ENCODE measurements at regions not wholly inside any gene's neighbourhood (a gene's known extent, or its start where the extent isn't known, plus 50 kb on each side); places are given as distances from the start of the nearest gene placed in this dataset.

- no peaks in the 10 kb centered on the region for H3K36me3 ChIP-seq (ENCODE audit: control insufficient read depth in 1 of 2, insufficient read depth in 2 of 2, low read length in 2 of 2)
- peaks cover 0 to 10% of the 10 kb centered on the region in 2 donors for H3K4me1 ChIP-seq (ENCODE audit: control insufficient read depth in 1 of 2, insufficient read depth in 2 of 2, low read length in 2 of 2)
- H3K27me3 ChIP-seq (ENCODE audit: low read depth, low read length): no peaks in the 10 kb centered on the region
Observed at GRCh38 chr1:34670982-34671381, 83.9 kb upstream of the GJB5 start.

GRCh38 chr1:34671887-34672286 is 83.0 kb upstream of the GJB5 start:
- Histone ChIP-seq H3K9me3 (ENCODE audit: control insufficient read depth in 1 of 2, low read length in 2 of 2) (no peaks in the 10 kb centered on the region), H3K4me3 (ENCODE audit: low read depth in 1 of 2, low read length in 2 of 2) (no peak overlapping the region), H3K4me1 (ENCODE audit: control insufficient read depth in 1 of 2, insufficient read depth in 2 of 2, low read length in 2 of 2) (peaks cover 0 to 9% of the 10 kb centered on the region in 2 donors), H3K27ac (ENCODE audit: low read length) (no peak overlapping the region), H3K36me3 (ENCODE audit: control insufficient read depth in 1 of 2, insufficient read depth in 2 of 2, low read length in 2 of 2) (no peaks in the 10 kb centered on the region), H3K27me3 (ENCODE audit: low read depth, low read length) (no peaks in the 10 kb centered on the region)

More at GRCh38 chr1:34670982-34671381, 83.9 kb upstream of the GJB5 start:
- no peaks in the 10 kb centered on the region for H3K9me3 ChIP-seq (ENCODE audit: control insufficient read depth in 1 of 2, low read length in 2 of 2)
- no peak overlapping the region for H3K27ac ChIP-seq (ENCODE audit: low read length)
- no peak overlapping the region for H3K4me3 ChIP-seq (ENCODE audit: low read depth in 1 of 2, low read length in 2 of 2)

- Histone ChIP-seq H3K9me3 (ENCODE audit: control insufficient read depth in 1 of 2, low read length in 2 of 2) (peaks cover 0 to 10% of the 10 kb centered on the region in 2 donors), H3K36me3 (ENCODE audit: control insufficient read depth in 1 of 2, insufficient read depth in 2 of 2, low read length in 2 of 2) (no peaks in the 10 kb centered on the region), H3K27me3 (ENCODE audit: low read depth, low read length) (no peaks in the 10 kb centered on the region), H3K27ac (ENCODE audit: low read length) (no peak overlapping the region), H3K4me1 (ENCODE audit: control insufficient read depth in 1 of 2, insufficient read depth in 2 of 2, low read length in 2 of 2) (no peaks in the 10 kb centered on the region), H3K4me3 (ENCODE audit: low read depth in 1 of 2, low read length in 2 of 2) (no peak overlapping the region)
Observed at GRCh38 chr1:34681480-34682451, 73.1 kb upstream of the GJB5 start.

- H3K36me3 ChIP-seq (ENCODE audit: control insufficient read depth in 1 of 2, insufficient read depth in 2 of 2, low read length in 2 of 2): no peaks in the 10 kb centered on the region
- H3K4me1 ChIP-seq (ENCODE audit: control insufficient read depth in 1 of 2, insufficient read depth in 2 of 2, low read length in 2 of 2): no peaks in the 10 kb centered on the region
- no peak overlapping the region for H3K4me3 ChIP-seq (ENCODE audit: low read depth in 1 of 2, low read length in 2 of 2)
- H3K27me3 ChIP-seq (ENCODE audit: low read depth, low read length): no peaks in the 10 kb centered on the region
- peaks cover 0 to 10% of the 10 kb centered on the region in 2 donors for H3K9me3 ChIP-seq (ENCODE audit: control insufficient read depth in 1 of 2, low read length in 2 of 2)
- no peak overlapping the region for H3K27ac ChIP-seq (ENCODE audit: low read length)
Observed at GRCh38 chr1:34682452-34683223, 72.2 kb upstream of the GJB5 start.

GRCh38 chr1:34683616-34684015 is 71.2 kb upstream of the GJB5 start:
- no peak overlapping the region for H3K4me3 ChIP-seq (ENCODE audit: low read depth in 1 of 2, low read length in 2 of 2)
- H3K27ac ChIP-seq (ENCODE audit: low read length): no peak overlapping the region
- H3K27me3 ChIP-seq (ENCODE audit: low read depth, low read length): no peaks in the 10 kb centered on the region
- H3K9me3 ChIP-seq (ENCODE audit: control insufficient read depth in 1 of 2, low read length in 2 of 2): peaks cover 0 to 6% of the 10 kb centered on the region in 2 donors
- no peaks in the 10 kb centered on the region for H3K36me3 ChIP-seq (ENCODE audit: control insufficient read depth in 1 of 2, insufficient read depth in 2 of 2, low read length in 2 of 2)
- no peaks in the 10 kb centered on the region for H3K4me1 ChIP-seq (ENCODE audit: control insufficient read depth in 1 of 2, insufficient read depth in 2 of 2, low read length in 2 of 2)

GRCh38 chr1:34684266-34684665 is 70.6 kb upstream of the GJB5 start:
- no peaks in the 10 kb centered on the region for H3K4me1 ChIP-seq (ENCODE audit: control insufficient read depth in 1 of 2, insufficient read depth in 2 of 2, low read length in 2 of 2)
- no peak overlapping the region for H3K4me3 ChIP-seq (ENCODE audit: low read depth in 1 of 2, low read length in 2 of 2)
- H3K36me3 ChIP-seq (ENCODE audit: control insufficient read depth in 1 of 2, insufficient read depth in 2 of 2, low read length in 2 of 2): no peaks in the 10 kb centered on the region
- peaks cover 0 to 6% of the 10 kb centered on the region in 2 donors for H3K9me3 ChIP-seq (ENCODE audit: control insufficient read depth in 1 of 2, low read length in 2 of 2)
- no peak overlapping the region for H3K27ac ChIP-seq (ENCODE audit: low read length)
- H3K27me3 ChIP-seq (ENCODE audit: low read depth, low read length): no peaks in the 10 kb centered on the region

GRCh38 chr1:34685225-34685624 is 69.6 kb upstream of the GJB5 start:
- H3K4me1 ChIP-seq (ENCODE audit: control insufficient read depth in 1 of 2, insufficient read depth in 2 of 2, low read length in 2 of 2): no peaks in the 10 kb centered on the region
- no peak overlapping the region for H3K27ac ChIP-seq (ENCODE audit: low read length)
- H3K27me3 ChIP-seq (ENCODE audit: low read depth, low read length): no peaks in the 10 kb centered on the region
- no peak overlapping the region for H3K4me3 ChIP-seq (ENCODE audit: low read depth in 1 of 2, low read length in 2 of 2)
- no peaks in the 10 kb centered on the region for H3K36me3 ChIP-seq (ENCODE audit: control insufficient read depth in 1 of 2, insufficient read depth in 2 of 2, low read length in 2 of 2)
- peaks cover 0 to 6% of the 10 kb centered on the region in 2 donors for H3K9me3 ChIP-seq (ENCODE audit: control insufficient read depth in 1 of 2, low read length in 2 of 2)

GRCh38 chr1:34686531-34686930 is 68.3 kb upstream of the GJB5 start:
- no peak overlapping the region for H3K27ac ChIP-seq (ENCODE audit: low read length)
- H3K4me3 ChIP-seq (ENCODE audit: low read depth in 1 of 2, low read length in 2 of 2): no peak overlapping the region
- H3K36me3 ChIP-seq (ENCODE audit: control insufficient read depth in 1 of 2, insufficient read depth in 2 of 2, low read length in 2 of 2): no peaks in the 10 kb centered on the region
- no peaks in the 10 kb centered on the region for H3K4me1 ChIP-seq (ENCODE audit: control insufficient read depth in 1 of 2, insufficient read depth in 2 of 2, low read length in 2 of 2)
- H3K9me3 ChIP-seq (ENCODE audit: control insufficient read depth in 1 of 2, low read length in 2 of 2): peaks cover 0 to 6% of the 10 kb centered on the region in 2 donors
- no peaks in the 10 kb centered on the region for H3K27me3 ChIP-seq (ENCODE audit: low read depth, low read length)

- Histone ChIP-seq H3K4me3 (ENCODE audit: low read depth in 1 of 2, low read length in 2 of 2) (no peak overlapping the region), H3K9me3 (ENCODE audit: control insufficient read depth in 1 of 2, low read length in 2 of 2) (peaks cover 0 to 6% of the 10 kb centered on the region in 2 donors), H3K27ac (ENCODE audit: low read length) (no peak overlapping the region), H3K27me3 (ENCODE audit: low read depth, low read length) (no peaks in the 10 kb centered on the region), H3K4me1 (ENCODE audit: control insufficient read depth in 1 of 2, insufficient read depth in 2 of 2, low read length in 2 of 2) (no peaks in the 10 kb centered on the region), H3K36me3 (ENCODE audit: control insufficient read depth in 1 of 2, insufficient read depth in 2 of 2, low read length in 2 of 2) (no peaks in the 10 kb centered on the region)
Observed at GRCh38 chr1:34688006-34688741, 66.7 kb upstream of the GJB5 start.

GRCh38 chr1:34690269-34690668 is 64.6 kb upstream of the GJB5 start:
- no peaks in the 10 kb centered on the region for H3K27me3 ChIP-seq (ENCODE audit: low read depth, low read length)
- H3K27ac ChIP-seq (ENCODE audit: low read length): no peak overlapping the region
- peaks cover 0 to 6% of the 10 kb centered on the region in 2 donors for H3K9me3 ChIP-seq (ENCODE audit: control insufficient read depth in 1 of 2, low read length in 2 of 2)
- H3K4me1 ChIP-seq (ENCODE audit: control insufficient read depth in 1 of 2, insufficient read depth in 2 of 2, low read length in 2 of 2): no peaks in the 10 kb centered on the region
- H3K4me3 ChIP-seq (ENCODE audit: low read depth in 1 of 2, low read length in 2 of 2): no peak overlapping the region
- no peaks in the 10 kb centered on the region for H3K36me3 ChIP-seq (ENCODE audit: control insufficient read depth in 1 of 2, insufficient read depth in 2 of 2, low read length in 2 of 2)

- no peak overlapping the region for H3K27ac ChIP-seq (ENCODE audit: low read length)
- H3K4me3 ChIP-seq (ENCODE audit: low read depth in 1 of 2, low read length in 2 of 2): no peak overlapping the region
- H3K27me3 ChIP-seq (ENCODE audit: low read depth, low read length): no peaks in the 10 kb centered on the region
Observed at GRCh38 chr1:34693081-34693480, 61.8 kb upstream of the GJB5 start.

More at GRCh38 chr1:34693081-34693480, 61.8 kb upstream of the GJB5 start:
- no peaks in the 10 kb centered on the region for H3K4me1 ChIP-seq (ENCODE audit: control insufficient read depth in 1 of 2, insufficient read depth in 2 of 2, low read length in 2 of 2)
- no peaks in the 10 kb centered on the region for H3K36me3 ChIP-seq (ENCODE audit: control insufficient read depth in 1 of 2, insufficient read depth in 2 of 2, low read length in 2 of 2)
- no peaks in the 10 kb centered on the region for H3K9me3 ChIP-seq (ENCODE audit: control insufficient read depth in 1 of 2, low read length in 2 of 2)
